CMK (cell line): ENCODE measurements at regions not wholly inside any gene's neighbourhood (a gene's known extent, or its start where the extent isn't known, plus 50 kb on each side); places are given as distances from the start of the nearest gene placed in this dataset.

Experiments
- DNase-seq: peaks from one replicate; pipeline ENCODE4 v3.0.0-alpha.2; 2010; ENCODE audit warnings: low read depth

DNA sequence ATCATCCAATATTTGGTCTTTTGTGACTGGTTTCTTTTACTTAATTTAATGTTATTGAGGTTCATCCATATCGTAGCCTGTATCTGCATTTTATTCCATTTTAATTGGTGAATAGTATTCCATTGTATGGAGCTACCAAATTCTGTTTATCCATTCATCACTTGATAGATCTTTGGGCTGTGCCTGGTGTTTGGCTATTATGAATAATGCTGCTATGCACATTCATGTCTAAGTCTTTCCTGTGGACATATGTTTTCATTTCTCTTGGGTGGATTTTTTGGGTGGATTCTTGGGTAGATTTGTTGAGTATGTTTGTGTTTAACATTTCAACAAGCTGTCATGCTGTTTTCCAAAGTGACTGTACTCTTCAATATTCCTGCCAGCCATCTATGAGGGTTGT is 52.5 kb upstream of the NEDD4L start:
- DNase-seq: no peak

GRCh38 chr18:57989536-57989935 is 54.5 kb upstream of the NEDD4L start:
- no peak for DNase-seq

DNA sequence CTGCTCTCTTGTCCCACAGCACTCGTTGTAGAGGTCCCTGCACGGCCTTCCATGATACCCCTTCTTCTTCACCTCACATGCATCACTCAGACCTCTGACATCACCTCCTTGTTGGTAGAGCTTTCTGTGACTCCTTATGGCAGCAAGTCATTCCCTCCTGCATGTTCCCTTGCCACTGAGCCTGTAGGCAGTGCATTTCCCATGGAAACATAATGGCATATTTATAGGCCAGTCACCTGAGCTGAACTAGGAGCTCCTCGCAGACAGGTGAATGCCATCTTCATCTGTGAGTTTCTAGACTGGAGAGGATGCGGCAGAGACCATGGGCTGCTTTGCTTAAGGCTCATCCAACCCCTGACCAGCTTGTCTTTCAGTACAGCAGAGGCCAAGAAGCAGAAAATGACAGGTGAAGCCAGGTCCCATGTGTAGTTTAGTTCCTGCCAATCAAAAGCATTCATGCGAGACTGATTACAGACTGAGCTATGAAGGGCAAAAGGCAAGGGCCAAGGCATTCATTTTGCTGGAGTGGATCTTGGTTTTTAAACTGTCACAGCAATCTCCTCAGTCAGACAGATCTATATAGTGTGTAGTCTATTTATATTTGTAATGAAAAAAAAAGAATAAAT is 59.4 kb upstream of the NEDD4L start:
- DNase-seq: no peak

DNA sequence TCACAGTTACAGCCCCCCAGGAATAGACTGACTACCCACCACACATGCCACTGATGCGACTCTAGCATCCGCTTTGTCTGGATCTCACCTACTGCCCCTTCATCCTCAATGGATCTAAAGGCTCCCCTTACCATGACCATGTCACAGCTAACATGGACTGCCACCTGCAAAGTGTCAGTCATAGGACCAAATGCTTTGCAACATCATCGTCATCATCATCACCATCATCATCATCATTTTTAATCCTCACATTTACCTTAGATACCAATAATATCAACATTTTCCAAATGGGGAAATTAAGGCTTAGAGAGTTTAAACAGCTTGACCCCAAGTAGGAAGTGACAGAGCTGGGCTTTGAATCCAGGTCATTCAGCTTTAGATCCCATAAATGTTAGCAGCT is 60.1 kb upstream of the NEDD4L start:
- no peak for DNase-seq

GRCh38 chr18:57983472-57983871 is 60.6 kb upstream of the NEDD4L start:
- DNase-seq: no peak

DNA sequence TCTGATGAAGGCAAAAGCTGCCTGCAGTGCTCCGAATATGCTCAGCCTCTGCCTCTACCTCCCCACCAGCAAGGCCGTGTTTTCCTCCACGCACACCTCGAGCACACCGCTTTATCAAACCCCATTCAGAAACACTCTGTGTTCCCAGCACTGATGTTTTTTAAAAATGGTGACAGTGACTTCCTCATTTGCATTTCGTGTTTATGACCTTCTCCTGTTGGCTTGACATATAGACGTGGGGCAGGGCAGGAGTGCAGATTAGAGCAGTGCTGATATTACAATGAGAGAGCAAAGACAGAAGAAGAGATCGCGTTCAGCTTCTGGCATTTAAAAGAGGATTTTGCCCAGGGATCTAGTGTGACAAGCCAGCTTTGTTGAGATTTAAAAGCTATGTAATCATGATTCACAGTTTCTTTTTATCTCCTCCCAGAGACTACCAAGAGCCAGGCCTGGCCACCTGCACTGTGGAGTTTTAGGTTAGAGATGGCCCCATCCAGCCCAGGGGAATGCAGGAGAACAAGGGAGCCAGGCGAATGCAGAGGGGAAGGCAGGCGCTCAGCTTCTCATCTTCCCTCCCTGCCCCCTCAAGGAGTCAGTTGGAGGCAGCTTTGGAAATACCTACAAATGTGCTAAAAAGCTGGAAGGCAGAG is 61.5 kb upstream of the NEDD4L start:
- DNase-seq: no peak

GRCh38 chr18:57981308-57982028 is 62.6 kb upstream of the NEDD4L start:
- DNase-seq: no peak

DNA sequence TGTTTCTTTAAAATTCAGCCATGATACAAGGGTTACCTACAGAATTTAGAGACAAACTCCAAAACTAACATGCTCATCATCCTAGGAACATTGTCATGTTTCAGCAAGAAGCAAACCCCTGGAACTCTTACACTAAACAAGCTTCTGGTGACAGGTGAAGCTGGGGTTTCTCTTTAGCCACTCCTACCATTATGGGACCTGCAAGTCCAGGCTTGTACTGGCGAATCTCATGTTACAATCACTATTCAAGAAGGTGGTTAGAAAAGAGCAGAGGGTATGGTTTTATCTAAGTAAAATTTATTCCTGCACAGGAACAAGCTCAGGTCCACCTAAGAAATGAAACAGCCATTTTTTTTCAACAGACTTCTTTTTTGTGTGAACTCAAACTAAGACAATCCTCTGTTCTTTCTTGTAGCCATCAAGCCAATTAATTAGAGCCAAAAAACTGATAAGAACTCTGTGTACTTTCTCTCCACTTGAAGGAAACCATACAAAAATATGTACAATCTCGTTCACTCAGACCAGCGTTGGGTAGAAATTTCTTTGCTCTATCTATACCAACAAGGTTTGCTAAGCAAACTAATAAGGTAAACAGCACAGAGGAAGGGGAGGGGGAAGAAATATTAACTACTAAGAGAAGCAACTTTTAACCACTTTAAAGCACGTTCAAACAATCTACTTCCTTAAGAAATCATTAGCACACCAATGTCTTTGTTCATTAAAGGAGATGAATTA is 63.3 kb upstream of the NEDD4L start:
- DNase-seq: no peak

DNA sequence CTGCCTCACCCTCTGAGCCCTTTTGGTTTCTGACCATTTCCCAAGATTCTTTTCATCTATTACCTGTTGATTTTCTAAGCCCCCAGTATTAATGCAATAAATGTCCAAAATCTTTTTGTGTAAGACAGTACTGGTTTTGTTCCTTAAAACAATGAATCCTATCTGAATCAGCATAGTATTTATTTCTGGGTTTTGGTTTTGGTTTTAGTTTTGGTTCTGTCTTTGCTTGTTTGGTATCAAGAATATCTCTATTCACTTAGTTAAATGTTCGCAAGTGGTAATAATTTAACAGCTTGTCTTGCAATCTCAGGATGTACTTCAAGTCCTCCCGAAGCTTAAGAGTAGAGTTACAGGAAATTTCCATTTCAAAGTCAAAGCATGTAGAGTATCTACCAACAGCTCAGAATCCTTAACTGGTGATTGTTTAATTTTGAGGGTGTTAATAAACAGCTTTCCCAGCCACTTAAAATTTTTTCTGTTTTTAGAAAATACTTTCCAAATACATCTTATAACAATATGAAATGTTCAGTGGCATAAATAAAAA is 67.7 kb upstream of the NEDD4L start:
- DNase-seq: no peak

GRCh38 chr18:57975805-57976204 is 68.2 kb upstream of the NEDD4L start:
- DNase-seq: no peak

- no peak for DNase-seq
Observed at GRCh38 chr18:57974585-57975265, 69.3 kb upstream of the NEDD4L start.

DNA sequence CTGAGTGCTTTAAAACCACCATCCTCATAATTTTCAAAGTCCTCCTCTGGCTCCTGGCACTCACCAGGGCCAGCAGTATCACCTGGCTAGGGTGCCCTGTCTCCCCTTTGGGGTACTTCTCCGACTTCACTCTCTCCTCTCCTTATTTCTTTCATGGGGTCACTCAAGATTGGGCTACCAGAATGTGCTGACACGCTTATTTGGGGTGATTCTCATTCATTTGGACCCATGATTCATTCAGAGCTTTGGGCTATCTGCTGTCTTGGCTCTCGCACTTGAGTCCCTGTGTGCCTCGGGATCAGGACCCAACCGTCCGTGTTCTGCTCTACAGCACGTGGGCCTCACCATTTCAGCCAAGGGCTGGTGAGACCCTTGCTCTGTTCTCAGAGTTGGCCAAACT is 70.1 kb upstream of the NEDD4L start:
- DNase-seq: no peak

- DNase-seq: no peak
Observed at GRCh38 chr18:57970356-57971095, 73.5 kb upstream of the NEDD4L start.

DNA sequence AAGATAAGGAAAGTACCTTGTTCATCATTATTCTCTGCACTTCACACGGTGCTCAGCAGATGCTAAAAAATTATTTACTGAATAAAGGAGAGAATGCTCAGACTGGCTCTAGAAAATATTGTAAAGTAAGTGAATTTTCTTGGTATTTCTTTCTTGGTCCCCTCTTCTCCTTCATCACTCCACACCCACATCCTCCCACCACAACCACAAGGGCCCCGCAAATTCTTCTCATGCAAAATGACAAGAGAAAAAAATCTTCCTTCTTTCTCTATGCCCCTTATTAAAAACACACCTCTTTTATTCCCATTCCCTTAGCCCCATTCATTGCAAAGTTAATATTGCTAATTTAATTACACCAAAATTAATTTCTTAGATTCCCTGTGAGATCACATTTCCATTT is 74.2 kb upstream of the NEDD4L start:
- DNase-seq: no peak

GRCh38 chr18:57965246-57965645 is 78.8 kb upstream of the NEDD4L start:
- no peak for DNase-seq

DNA sequence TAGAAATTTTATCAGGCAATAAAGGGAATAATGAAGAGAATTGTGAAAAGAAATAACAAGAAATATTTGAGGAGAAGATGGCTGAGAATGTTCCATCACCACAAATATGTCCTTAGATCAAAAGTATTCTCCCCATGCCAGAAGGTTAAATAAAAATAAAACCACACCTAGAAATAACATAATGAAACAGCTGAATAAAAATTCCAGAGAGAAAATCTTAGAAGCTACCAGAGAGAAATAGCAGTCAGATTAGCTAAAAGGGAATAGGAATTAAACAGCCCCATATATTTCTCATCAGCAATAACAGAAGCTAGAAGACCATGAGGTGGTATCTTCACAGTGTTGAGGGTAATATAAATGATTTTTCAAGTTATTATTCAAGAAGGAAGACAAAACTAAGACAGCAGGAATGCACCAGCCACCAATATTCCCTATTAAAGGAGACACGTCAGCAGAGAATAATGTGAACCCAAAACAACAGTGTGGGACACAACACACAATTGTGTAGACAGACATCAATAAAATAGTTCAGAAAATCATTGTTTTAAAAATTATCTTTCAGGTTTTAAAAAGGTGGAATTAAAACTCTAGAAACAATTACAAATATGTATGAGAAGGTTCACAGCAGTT is 82.0 kb upstream of the NEDD4L start:
- no peak for DNase-seq

- no peak for DNase-seq
Observed at GRCh38 chr18:57961411-57961810, 82.6 kb upstream of the NEDD4L start.

DNA sequence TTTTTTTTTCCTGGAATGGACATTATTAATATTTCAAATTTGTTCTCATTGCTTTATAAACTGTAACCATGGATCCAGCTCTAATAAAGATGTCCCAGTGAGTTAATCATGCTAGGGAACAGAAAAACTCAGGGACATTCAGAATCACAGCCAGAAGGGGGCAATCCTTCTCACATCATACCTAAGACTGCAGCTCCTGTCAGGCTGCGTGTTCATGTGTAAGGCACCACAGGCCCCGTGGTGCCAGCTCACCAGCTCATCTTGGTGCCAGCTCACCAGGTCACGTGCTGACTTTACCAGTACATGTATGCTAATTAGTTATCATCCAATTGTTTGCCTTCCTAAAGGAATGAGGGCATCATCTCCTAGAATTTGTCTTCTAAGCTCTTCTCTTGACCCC is 84.7 kb upstream of the NEDD4L start:
- no peak for DNase-seq

- DNase-seq: no peak
Observed at GRCh38 chr18:57957210-57957609, 86.8 kb upstream of the NEDD4L start.

- DNase-seq: no peak
Observed at GRCh38 chr18:57956491-57956890, 87.5 kb upstream of the NEDD4L start.

DNA sequence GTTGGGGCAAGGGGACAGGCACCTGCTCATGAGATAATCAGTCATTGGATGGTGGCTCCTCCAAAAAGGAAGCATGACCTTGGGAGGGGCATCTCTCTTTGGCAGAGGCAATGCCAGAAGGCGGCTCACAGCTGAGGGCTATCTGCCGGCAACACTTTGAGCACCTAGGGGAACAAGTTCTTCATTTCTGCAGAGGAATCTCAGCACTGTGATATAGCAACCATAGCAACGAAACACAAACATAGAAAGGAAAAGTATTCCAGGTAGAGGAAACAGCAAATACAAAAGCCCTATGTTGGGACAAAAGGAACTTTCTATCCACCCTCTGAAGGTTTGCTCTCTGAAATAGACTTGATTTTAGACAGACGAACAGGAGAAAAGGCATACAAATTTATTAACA is 89.1 kb upstream of the NEDD4L start:
- DNase-seq: no peak
